Omental fat pad (tissue), 3 donors: ENCODE measurements at regions not wholly inside any gene's neighbourhood (a gene's known extent, or its start where the extent isn't known, plus 50 kb on each side); places are given as distances from the start of the nearest gene placed in this dataset.

Source experiments
- ATAC-seq: fragments of 150-250 bp; one replicate; pipeline ENCODE4 v1.9.1; 2016; ENCODE audit warnings: mild to moderate bottlenecking, moderate library complexity; ENCODE audit not compliant: low FRiP score
- DNase-seq: peaks from one replicate; pipeline ENCODE4 v3.0.0-alpha.2; 2019; ENCODE audit warnings: low spot score
- TF ChIP-seq, protein P1 (sequence below), 3 donors: fragments of 450-650 bp; IDR thresholded peaks; one replicate each; pipeline ENCODE4 v1.5.1; 2016 to 2017; ENCODE audit warnings: antibody characterized with exemption in 3 of 3, mild to moderate bottlenecking in 3 of 3, moderate library complexity in 2 of 3

- no peak for ATAC-seq
- TF ChIP-seq, protein P1, sequence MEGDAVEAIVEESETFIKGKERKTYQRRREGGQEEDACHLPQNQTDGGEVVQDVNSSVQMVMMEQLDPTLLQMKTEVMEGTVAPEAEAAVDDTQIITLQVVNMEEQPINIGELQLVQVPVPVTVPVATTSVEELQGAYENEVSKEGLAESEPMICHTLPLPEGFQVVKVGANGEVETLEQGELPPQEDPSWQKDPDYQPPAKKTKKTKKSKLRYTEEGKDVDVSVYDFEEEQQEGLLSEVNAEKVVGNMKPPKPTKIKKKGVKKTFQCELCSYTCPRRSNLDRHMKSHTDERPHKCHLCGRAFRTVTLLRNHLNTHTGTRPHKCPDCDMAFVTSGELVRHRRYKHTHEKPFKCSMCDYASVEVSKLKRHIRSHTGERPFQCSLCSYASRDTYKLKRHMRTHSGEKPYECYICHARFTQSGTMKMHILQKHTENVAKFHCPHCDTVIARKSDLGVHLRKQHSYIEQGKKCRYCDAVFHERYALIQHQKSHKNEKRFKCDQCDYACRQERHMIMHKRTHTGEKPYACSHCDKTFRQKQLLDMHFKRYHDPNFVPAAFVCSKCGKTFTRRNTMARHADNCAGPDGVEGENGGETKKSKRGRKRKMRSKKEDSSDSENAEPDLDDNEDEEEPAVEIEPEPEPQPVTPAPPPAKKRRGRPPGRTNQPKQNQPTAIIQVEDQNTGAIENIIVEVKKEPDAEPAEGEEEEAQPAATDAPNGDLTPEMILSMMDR (IDR thresholded peaks at IDR 0.05) = no peak
- no peak for DNase-seq
These were observed 746.4 kb upstream of the FLRT2 start for GRCh38 chr14:84783511-84783910.

- DNase-seq (no peak), ATAC-seq (no peak)
- TF ChIP-seq, protein P1 (IDR thresholded peaks at IDR 0.05) = no peak
These were observed 743.9 kb upstream of the FLRT2 start for GRCh38 chr14:84785996-84786395.

- TF ChIP-seq, protein P1 (IDR thresholded peaks at IDR 0.05) = no peak
- DNase-seq (no peak), ATAC-seq (no peak)
These were observed 740.9 kb upstream of the FLRT2 start for GRCh38 chr14:84789012-84789411.

DNA sequence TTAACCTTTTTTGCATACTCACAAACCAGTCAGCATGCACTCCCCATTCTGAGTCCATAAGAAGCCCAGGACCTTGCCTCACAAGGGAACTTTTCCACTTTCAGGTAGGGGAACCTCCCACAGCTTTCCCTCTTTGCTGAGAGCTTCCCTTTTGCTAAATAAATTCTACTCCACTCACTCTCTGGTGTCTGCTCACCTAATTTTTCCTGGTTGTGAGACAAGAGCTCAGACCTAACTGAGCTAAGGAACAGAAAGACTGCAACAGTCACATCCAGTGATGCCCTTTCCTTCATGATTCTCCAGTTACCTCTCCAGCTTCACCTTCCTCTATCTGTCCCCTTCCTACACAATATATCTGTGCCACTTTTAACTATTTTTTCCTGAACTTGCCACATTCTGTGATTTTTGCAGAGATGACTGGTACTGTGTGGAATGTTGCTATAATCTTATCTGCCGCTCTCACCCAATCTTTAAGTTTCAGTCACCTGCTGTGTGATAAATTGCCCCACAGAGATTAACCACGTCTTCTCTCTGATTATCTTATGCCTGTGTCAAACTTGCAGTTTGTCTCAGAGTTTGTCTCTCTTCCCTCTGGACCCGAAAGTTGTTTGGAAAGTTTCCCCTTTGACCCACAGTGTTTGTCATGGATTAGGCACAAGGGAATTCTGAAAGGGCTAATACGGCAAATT lies 737.1 kb upstream of the FLRT2 start:
- no peak for DNase-seq
- TF ChIP-seq, protein P1 (IDR thresholded peaks at IDR 0.05) = no peak
- no peak for ATAC-seq

GRCh38 chr14:84797326-84797725 lies 732.6 kb upstream of the FLRT2 start:
- TF ChIP-seq, protein P1 (IDR thresholded peaks at IDR 0.05) = no peak
- ATAC-seq (no peak), DNase-seq (no peak)

DNA sequence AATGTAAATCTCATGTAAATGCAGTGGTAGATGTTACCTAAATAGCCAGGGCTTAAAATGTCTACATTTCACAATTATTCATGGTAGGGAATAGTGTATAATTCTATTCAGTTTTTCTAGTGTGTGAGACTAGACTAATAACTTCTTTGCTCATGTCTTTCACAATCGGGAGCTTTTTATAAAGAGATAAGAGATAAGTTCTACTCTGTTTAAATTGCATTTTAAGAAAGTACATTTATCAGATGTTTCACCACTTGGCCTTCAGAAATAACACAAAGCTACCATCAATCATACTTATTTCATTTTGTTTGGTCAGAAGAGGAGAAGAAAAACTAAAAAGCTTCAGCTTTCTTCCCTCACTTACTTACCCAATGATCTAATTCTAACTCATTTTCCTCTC lies 725.5 kb upstream of the FLRT2 start:
- DNase-seq (no peak), ATAC-seq (peak; percentile 19)

DNA sequence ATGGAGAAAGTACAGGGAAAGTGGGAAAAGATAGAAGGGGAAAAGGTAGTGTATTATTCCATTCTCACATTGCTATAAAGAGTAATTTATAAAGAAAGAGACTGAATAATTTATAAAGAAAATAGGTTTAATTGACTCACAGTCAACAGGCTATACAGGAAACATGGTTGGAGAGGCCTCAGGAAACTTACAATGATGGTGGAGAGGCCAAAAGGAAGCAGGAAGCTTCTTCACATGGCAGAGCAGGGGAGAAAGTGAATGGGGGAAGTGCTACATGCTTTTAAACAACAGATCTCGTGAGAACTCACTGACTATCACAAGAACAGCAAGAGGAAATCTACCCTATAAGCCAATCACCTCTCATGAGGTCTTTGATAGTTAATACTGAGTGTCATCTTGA lies 725.0 kb upstream of the FLRT2 start:
- DNase-seq (no peak), ATAC-seq (no peak)
- TF ChIP-seq, protein P1 (IDR thresholded peaks at IDR 0.05) = no peak

More for the DNA sequence above, 725.5 kb upstream of the FLRT2 start:
- TF ChIP-seq, protein P1 (IDR thresholded peaks at IDR 0.05) = no peak
